Naive B cell (primary cell): ENCODE measurements at regions not wholly inside any gene's neighbourhood (a gene's known extent, or its start where the extent isn't known, plus 50 kb on each side); places are given as distances from the start of the nearest gene placed in this dataset.

Source experiments
- ATAC-seq, 2 donors: fragments of 150-1000 bp; cut with Tn5 transposase; 2 replicates each; pipeline ENCODE4 v1.10.0; 2021; ENCODE audit warnings: low read depth in 2 of 2, mild to moderate bottlenecking in 2 of 2, moderate library complexity in 2 of 2
- DNase-seq: peaks from one replicate; pipeline ENCODE4 v3.0.0; 2022
- H3K27ac Mint-ChIP-seq, 6 donors: one replicate each; pipeline ENCODE4 v1.8.0; 2020 to 2022; ENCODE audit warnings: mild to moderate bottlenecking in 6 of 6, mixed read lengths in 6 of 6, moderate library complexity in 5 of 6, inconsistent platforms in 2 of 6
- H3K27me3 Mint-ChIP-seq, 3 donors: one replicate each; pipeline ENCODE4 v1.8.0; 2021 to 2022; ENCODE audit warnings: mixed read lengths in 3 of 3, mild to moderate bottlenecking in 1 of 3
- H3K36me3 Mint-ChIP-seq, 2 donors: one replicate each; pipeline ENCODE4 v1.8.0; 2020 to 2022; ENCODE audit warnings: mixed read lengths in 2 of 2, inconsistent platforms in 1 of 2, mild to moderate bottlenecking in 1 of 2
- H3K4me1 Mint-ChIP-seq, 3 donors: one replicate each; pipeline ENCODE4 v1.8.0; 2020 to 2022; ENCODE audit warnings: mixed read lengths in 3 of 3, inconsistent platforms in 1 of 3, mild to moderate bottlenecking in 1 of 3, moderate library complexity in 1 of 3
- H3K4me3 Mint-ChIP-seq, 8 donors: one replicate each; pipeline ENCODE4 v1.8.0; 2020 to 2022; ENCODE audit warnings: mild to moderate bottlenecking in 8 of 8, mixed read lengths in 8 of 8, moderate library complexity in 8 of 8, inconsistent platforms in 2 of 8
- H3K9me3 Mint-ChIP-seq, 7 donors: one replicate each; pipeline ENCODE4 v1.8.0; 2020 to 2022; ENCODE audit warnings: mixed read lengths in 7 of 7, mild to moderate bottlenecking in 5 of 7, inconsistent platforms in 2 of 7, moderate library complexity in 1 of 7

DNA sequence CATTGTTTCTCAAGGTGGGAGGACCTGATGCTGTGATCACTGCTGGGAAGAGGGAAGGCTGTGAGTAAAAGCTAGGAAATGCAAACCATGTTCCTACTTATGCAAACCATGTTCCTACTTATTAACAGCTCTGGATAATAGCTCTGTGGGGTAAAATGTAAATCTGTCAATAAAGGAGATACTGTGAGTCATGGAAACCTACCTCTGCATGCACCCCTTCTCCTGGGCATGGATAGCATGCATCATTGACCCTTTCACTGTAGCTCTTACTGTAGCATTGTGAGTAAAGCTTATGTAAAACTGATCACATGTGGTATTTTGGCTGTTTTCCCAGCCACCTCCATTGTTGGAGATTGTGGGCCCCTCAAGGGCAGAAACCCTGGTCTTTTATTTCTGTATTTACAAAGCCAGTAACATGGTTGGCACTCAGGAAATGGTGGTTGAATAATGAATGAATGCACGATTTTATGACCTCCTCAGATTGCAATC, 253.7 kb downstream of the GRIN2B start:
- Mint-ChIP-seq H3K4me3 (no peak overlapping the region), H3K9me3 (peaks cover 0 to 5% (median 0%) of the 10 kb centered on the region in 7 donors)

DNA sequence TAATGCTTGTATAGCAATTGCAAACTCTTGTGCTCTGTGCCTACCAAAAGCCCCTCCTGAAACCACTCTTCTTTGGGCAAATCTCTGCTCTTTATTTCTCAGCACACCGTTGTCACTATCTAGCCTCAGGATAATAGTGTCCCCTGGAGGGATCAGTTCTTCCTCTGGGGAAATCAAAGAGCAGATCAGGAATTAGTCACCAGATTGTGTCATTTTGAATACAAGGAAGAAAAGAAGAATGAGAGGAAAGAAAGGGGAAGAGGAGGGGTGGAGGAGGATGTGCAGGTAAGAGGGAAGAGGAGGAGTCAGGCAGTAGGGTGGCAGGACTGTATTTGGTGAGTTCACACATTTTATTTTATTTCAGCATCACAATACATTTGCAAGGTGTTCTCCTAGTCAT, 256.4 kb downstream of the GRIN2B start:
- DNase-seq: no peak
- Mint-ChIP-seq H3K9me3 (peaks cover 0 to 5% (median 0%) of the 10 kb centered on the region in 7 donors), H3K4me1 (no peaks in the 10 kb centered on the region), H3K27me3 (peaks cover 29 to 63% (median 35%) of the 10 kb centered on the region in 3 donors), H3K36me3 (peaks cover 0 to 5% of the 10 kb centered on the region in 2 donors), H3K4me3 (no peak overlapping the region), H3K27ac (no peak overlapping the region)
- ATAC-seq: no peak

More for the DNA sequence above, 253.7 kb downstream of the GRIN2B start:
- no peak overlapping the region for H3K27ac Mint-ChIP-seq
- H3K4me1 Mint-ChIP-seq: no peaks in the 10 kb centered on the region
- DNase-seq (no peak), ATAC-seq (no peak)
- H3K36me3 Mint-ChIP-seq: peaks cover 0 to 5% of the 10 kb centered on the region in 2 donors
- H3K27me3 Mint-ChIP-seq: peaks cover 26 to 51% (median 43%) of the 10 kb centered on the region in 3 donors

DNA sequence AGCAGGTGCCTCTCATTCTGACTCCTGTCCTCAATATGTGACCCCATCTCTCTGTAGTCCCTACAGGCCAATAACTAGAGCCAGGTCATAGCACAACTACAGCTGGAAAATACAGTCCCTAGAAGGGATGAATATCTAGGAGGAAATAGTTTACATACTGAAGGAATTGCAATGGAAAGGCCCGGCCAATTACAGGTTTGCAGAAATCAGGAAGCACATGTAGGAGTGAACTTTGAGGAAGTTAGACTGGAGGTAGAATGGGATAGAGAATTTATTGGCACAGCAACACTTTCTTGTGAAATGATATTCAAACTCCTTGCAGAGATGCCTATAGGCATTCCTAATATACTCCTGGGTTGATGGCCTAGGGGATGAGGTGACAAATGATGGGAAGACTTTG, 257.3 kb downstream of the GRIN2B start:
- DNase-seq: no peak
- peaks cover 0 to under 1% (median 0%) of the 10 kb centered on the region in 7 donors for H3K9me3 Mint-ChIP-seq
- H3K27ac Mint-ChIP-seq: no peak overlapping the region
- no peaks in the 10 kb centered on the region for H3K4me1 Mint-ChIP-seq
- H3K36me3 Mint-ChIP-seq: no peaks in the 10 kb centered on the region
- H3K4me3 Mint-ChIP-seq: no peak overlapping the region
- no peak for ATAC-seq
- peaks cover 25 to 57% (median 30%) of the 10 kb centered on the region in 3 donors for H3K27me3 Mint-ChIP-seq

DNA sequence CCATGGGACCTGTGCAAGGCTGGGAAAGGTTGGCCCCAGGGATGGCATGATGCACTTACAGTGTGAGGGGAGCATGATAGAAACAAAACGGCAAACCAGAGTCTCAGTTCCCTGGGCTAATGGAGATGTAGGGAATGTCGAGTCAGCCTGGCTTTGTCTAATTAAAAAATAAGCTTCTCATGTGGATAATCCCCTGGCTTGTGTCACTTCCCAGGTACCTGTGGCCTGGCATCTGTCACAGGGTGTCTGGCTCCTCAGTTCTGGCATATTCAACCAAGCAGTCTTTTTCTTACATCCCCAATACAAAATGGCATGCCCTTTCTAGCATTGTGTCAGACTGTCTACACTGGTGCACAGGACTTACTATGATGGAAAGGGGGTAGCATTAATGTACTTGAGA, 261.4 kb downstream of the GRIN2B start:
- DNase-seq: no peak
- Mint-ChIP-seq H3K36me3 (no peaks in the 10 kb centered on the region), H3K9me3 (peaks cover 0 to 4% (median 0%) of the 10 kb centered on the region in 7 donors), H3K27me3 (peaks cover 18 to 38% (median 24%) of the 10 kb centered on the region in 3 donors), H3K4me3 (no peak overlapping the region), H3K27ac (no peak overlapping the region), H3K4me1 (no peaks in the 10 kb centered on the region)
- ATAC-seq: no peak

DNA sequence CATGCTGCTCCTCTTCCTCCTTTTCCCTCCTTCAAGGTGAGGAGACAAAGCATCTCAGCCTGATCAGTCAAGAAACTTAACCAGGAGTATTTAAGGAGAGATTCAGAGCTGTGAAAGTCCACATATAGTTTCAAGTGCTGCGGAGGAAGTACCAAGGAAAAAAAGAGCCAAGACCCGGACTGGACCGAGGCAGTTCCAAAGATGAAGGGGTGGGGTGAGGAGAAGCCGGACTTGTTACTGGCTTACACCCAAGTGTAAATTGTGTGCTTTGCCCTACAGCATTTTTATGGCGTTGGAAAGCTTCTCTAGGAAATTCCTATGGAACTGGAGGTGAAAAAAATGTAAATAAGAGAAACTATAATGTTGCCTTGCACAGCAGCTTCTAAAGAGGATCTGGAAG, 263.1 kb downstream of the GRIN2B start:
- Mint-ChIP-seq H3K4me1 (no peaks in the 10 kb centered on the region), H3K4me3 (no peak overlapping the region), H3K27ac (no peak overlapping the region), H3K36me3 (no peaks in the 10 kb centered on the region), H3K27me3 (peaks cover 7 to 27% (median 15%) of the 10 kb centered on the region in 3 donors), H3K9me3 (peaks cover 0 to 4% (median 0%) of the 10 kb centered on the region in 7 donors)
- no peak for ATAC-seq
- DNase-seq: no peak

DNA sequence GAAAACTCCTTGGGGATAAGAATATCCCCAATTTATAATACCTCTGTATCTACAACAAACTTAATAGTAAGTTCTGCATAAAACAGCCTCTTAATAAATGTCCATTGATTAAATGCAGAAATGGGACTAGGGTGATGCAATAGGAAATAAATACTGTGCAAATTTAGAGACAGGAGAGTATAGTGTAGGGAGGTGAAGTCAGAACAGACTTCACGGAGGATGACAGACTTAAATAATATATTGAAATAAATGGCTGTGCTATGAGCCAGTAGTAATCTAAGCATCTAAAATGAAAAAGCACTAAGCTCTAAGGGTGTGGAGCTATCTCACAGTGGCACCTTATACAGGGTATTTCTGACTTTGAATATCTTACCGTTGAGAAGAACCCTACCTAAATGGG, 265.3 kb downstream of the GRIN2B start:
- Mint-ChIP-seq H3K9me3 (peaks cover 0 to 6% (median 0%) of the 10 kb centered on the region in 7 donors), H3K4me1 (no peaks in the 10 kb centered on the region), H3K4me3 (no peak overlapping the region), H3K27me3 (peaks cover 4 to 12% (median 10%) of the 10 kb centered on the region in 3 donors), H3K36me3 (no peaks in the 10 kb centered on the region), H3K27ac (no peak overlapping the region)
- DNase-seq: no peak
- ATAC-seq: no peak

DNA sequence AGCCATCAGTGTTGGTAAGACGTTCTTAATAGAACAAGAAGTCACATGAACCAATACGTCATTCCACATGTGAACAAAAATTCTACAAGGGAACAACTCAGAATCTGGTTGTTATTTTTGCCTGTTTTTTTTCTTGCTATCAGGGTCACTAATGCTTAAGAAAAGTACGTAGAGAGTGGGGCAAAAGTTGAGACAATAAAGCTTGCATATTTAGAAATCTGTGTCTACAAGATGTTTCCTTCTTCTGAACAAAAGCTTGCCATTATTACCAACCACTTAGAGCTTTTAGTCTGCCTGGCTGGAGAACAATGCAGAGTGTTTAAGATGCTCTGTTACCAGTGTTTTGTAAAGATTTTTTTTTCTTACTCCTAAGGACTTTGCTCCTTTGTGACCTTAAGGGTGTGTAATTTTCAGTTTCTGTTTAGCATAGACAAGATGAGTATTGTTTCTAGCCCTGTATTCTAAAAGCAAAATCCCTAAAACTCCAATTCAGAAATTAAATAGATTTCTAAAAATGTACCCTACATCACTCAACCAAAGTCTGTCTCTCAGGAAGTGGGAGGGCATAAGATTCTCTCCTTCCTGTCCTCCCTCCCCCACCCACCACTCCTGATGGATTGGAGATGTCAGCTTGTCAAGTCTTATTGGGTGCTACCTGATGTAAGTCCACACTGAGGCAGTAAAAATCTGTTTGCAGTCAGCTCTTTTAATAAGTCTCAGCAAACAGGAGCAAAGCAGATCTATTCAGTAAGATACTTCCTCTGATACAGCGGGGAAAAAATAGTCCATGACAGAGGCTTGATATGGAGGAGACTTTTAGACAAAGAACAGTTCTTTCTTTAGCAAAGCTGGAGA, 267.6 kb downstream of the GRIN2B start:
- Mint-ChIP-seq H3K36me3 (no peaks in the 10 kb centered on the region), H3K4me3 (no peak overlapping the region), H3K4me1 (no peaks in the 10 kb centered on the region), H3K9me3 (peaks cover 0 to 6% (median 0%) of the 10 kb centered on the region in 7 donors), H3K27ac (no peak overlapping the region), H3K27me3 (peaks cover 0 to 7% (median 6%) of the 10 kb centered on the region in 3 donors)
- DNase-seq (no peak), ATAC-seq (no peak)

DNA sequence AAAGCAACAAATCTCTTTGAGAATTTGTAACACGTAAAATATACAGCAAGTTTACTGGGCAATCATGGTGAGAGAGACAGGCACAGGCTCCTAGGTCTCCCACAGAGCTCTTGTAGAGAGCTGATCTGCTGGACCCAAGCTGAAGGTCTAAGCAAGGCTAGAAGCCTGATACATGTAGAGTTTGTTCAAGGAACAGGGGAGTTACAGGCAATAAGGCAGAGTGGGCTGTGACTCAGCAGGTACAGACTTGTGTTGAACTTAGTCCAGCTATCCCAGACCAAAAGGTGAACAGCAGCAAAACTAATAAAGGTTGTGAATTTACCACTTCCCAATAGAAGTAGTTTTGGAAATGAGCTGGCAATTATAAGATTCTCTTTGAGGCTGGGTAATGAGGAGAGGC, 273.6 kb downstream of the GRIN2B start:
- H3K27me3 Mint-ChIP-seq: peaks cover 19 to 49% (median 38%) of the 10 kb centered on the region in 3 donors
- H3K4me1 Mint-ChIP-seq: no peaks in the 10 kb centered on the region
- H3K27ac Mint-ChIP-seq: no peak overlapping the region
- no peak for DNase-seq
- no peak for ATAC-seq
- no peaks in the 10 kb centered on the region for H3K36me3 Mint-ChIP-seq
- H3K9me3 Mint-ChIP-seq: peaks cover 0 to 2% (median 0%) of the 10 kb centered on the region in 7 donors
- no peak overlapping the region for H3K4me3 Mint-ChIP-seq

DNA sequence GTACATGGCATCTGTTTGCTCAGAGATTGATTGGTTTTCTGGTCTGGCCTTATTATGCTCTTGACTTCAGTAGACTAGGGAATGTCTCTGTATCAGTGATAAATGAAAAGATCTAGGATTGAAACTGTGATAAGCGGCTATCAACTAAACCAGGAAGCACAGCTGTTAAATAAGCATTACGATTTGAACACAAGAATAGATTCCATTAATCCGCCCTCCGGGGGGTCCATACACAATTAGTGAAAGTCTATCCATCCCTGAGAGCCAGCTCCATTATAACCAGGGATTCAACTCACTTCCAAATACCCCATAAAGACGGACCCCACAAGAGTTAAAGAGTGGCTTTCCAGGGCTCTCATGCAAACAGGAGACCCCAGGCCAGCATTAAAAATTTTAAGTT, 279.0 kb downstream of the GRIN2B start:
- no peaks in the 10 kb centered on the region for H3K36me3 Mint-ChIP-seq
- H3K27me3 Mint-ChIP-seq: peaks cover 41 to 67% (median 49%) of the 10 kb centered on the region in 3 donors
- no peak for DNase-seq
- no peaks in the 10 kb centered on the region for H3K4me1 Mint-ChIP-seq
- H3K4me3 Mint-ChIP-seq: no peak overlapping the region
- no peak overlapping the region for H3K27ac Mint-ChIP-seq
- peaks cover 0 to 2% (median 0%) of the 10 kb centered on the region in 7 donors for H3K9me3 Mint-ChIP-seq
- no peak for ATAC-seq

DNA sequence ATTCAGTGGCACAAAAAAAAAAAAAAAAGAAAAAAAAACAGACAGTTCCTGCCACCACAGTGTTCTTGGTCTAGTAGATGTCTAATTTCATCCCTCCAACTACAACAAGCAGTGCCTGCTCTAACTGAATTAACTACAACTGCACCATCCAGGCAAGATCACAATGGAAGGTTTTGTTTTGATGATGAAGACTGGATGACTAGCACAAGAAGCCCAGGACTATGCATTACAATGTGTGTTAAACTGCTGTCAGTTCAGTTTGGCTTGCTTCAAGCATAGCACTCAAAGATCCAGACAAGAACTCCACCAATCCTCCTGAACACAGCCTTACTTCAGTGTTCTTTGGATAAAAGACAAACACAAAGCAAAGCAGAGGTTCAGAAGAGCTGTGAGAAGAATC, 279.9 kb downstream of the GRIN2B start:
- no peak for DNase-seq
- Mint-ChIP-seq H3K4me1 (no peaks in the 10 kb centered on the region), H3K9me3 (peaks cover 0 to 2% (median 0%) of the 10 kb centered on the region in 7 donors), H3K4me3 (no peak overlapping the region), H3K27ac (no peak overlapping the region), H3K36me3 (no peaks in the 10 kb centered on the region), H3K27me3 (peaks cover 45 to 68% (median 47%) of the 10 kb centered on the region in 3 donors)
- no peak for ATAC-seq

DNA sequence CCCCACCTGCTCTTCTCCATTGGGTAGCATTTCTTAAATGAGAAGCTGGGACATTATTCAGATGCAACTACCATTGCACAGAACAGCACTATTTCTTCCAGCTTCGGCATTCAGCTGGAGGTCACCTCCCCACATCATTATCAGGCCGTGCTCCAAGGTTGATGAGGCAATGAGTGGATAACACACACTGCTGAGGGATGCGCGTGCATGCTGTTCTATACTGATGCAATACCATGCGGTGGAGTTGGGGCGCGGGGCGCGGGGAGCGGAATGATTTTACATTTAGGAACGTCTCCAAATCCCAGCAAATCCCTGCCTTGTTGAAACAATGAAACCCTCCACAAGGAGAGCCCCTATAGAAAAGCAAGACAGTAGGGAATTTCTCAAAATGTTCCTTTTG, 283.4 kb downstream of the GRIN2B start:
- H3K36me3 Mint-ChIP-seq: no peaks in the 10 kb centered on the region
- no peak for ATAC-seq
- H3K27me3 Mint-ChIP-seq: peaks cover 33 to 54% (median 39%) of the 10 kb centered on the region in 3 donors
- H3K4me1 Mint-ChIP-seq: no peaks in the 10 kb centered on the region
- H3K27ac Mint-ChIP-seq: no peak overlapping the region
- H3K9me3 Mint-ChIP-seq: peaks cover 0 to 11% (median 4%) of the 10 kb centered on the region in 7 donors
- no peak overlapping the region for H3K4me3 Mint-ChIP-seq
- DNase-seq: no peak

DNA sequence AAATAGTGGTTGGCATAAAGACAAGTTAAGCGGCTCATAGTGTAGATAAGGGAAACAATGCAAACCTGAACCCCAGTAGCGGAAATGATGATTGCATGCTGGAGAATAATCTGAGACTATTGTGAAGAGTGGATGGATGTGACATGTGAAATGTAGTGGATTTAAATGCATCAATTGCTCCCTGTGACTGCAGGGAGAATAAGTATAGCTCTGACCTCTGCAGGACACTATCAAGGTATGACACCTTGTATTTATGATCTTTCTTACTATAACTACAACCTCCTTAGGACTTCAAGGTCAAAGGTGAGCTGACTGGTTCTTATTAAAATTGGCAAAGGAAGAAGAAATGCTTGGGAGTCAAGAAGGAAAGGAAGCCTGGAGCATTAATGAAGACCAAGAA, 285.6 kb downstream of the GRIN2B start:
- no peaks in the 10 kb centered on the region for H3K36me3 Mint-ChIP-seq
- peaks cover 0 to 11% (median 4%) of the 10 kb centered on the region in 7 donors for H3K9me3 Mint-ChIP-seq
- ATAC-seq (no peak), DNase-seq (no peak)
- no peak overlapping the region for H3K4me3 Mint-ChIP-seq
- H3K27ac Mint-ChIP-seq: no peak overlapping the region
- H3K4me1 Mint-ChIP-seq: no peaks in the 10 kb centered on the region
- peaks cover 29 to 41% (median 29%) of the 10 kb centered on the region in 3 donors for H3K27me3 Mint-ChIP-seq

DNA sequence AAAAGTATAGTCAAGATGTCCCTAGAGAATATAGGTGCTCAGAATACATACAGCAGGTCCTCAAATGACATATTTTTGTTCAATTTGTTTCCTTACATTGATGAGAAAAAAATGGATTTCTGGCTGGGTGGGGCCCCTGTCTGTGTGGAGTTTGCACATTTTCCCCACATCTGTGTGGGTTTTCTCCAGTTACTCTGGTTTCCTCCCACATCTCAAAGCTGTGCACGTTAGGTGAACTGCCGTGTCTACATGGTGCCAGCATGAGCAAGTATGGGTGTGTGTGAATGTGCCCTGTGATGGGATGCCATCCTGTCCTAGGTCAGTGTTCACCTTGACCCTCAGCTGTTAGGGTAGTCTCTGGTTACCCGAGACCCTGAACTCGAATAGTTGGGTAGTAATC, 289.1 kb downstream of the GRIN2B start:
- DNase-seq: no peak
- H3K27me3 Mint-ChIP-seq: peaks cover 29 to 42% (median 34%) of the 10 kb centered on the region in 3 donors
- H3K27ac Mint-ChIP-seq: peak overlapping the region in 1 of 6 donors; percentile 52
- peaks cover 0 to 11% (median 4%) of the 10 kb centered on the region in 7 donors for H3K9me3 Mint-ChIP-seq
- H3K4me1 Mint-ChIP-seq: no peaks in the 10 kb centered on the region
- no peaks in the 10 kb centered on the region for H3K36me3 Mint-ChIP-seq
- H3K4me3 Mint-ChIP-seq: no peak overlapping the region
- no peak for ATAC-seq

DNA sequence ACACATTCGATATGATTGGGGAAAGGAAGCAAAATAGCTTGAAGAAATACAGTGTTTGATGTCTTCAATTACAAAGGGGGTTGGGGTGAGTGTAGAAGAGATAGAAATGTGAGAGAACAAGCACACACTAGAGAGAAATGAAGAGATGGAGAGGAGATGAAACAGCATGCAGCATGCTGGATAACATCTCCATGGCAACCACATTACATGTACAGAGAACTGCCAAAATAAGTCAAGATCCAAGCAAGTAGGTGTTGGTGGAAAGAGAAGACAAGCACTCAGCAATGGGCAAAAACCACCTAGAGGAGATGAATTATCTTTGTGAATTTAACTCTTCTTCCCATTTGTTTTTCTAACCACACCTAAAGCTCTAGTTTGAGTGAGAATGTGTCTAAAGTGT, 289.8 kb downstream of the GRIN2B start:
- Mint-ChIP-seq H3K36me3 (no peaks in the 10 kb centered on the region), H3K4me3 (no peak overlapping the region), H3K27ac (no peak overlapping the region), H3K4me1 (no peaks in the 10 kb centered on the region), H3K9me3 (peaks cover 0 to 11% (median 4%) of the 10 kb centered on the region in 7 donors), H3K27me3 (peaks cover 26 to 34% (median 33%) of the 10 kb centered on the region in 3 donors)
- ATAC-seq: no peak
- no peak for DNase-seq
